Stimulated activated CD4-positive, alpha-beta T cell treated with anti-CD3 and anti-CD28 coated beads, Interleukin-15, amount 100 ng/mL, for 48 hours (primary cell): ENCODE measurements at regions not wholly inside any gene's neighbourhood (a gene's known extent, or its start where the extent isn't known, plus 50 kb on each side); places are given as distances from the start of the nearest gene placed in this dataset.

Source experiments
- DNase-seq, 2 donors: peaks; one replicate each; pipeline ENCODE4 v3.0.0-alpha.2; 2020; ENCODE audit warnings: low read depth in 2 of 2

DNA sequence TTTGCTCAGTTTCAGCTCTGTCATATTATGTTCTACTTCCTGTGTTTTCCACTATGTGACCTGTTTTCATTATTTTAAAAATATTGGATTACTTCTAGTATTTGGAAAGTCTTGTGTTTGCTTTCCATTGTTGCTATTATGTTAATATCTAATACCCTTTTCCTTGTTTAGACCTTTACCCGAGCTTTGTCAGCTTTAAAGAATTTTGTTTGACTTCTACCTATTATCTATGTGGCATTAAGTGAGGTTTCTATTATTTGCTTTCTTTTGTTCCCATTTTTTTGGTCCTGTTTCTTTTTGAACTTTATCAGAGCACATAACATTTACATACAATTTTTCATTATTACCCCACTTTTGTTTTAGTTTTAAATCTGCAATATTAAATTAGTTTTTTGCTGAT, 202.7 kb downstream of the MANEA start:
- no peak for DNase-seq

DNA sequence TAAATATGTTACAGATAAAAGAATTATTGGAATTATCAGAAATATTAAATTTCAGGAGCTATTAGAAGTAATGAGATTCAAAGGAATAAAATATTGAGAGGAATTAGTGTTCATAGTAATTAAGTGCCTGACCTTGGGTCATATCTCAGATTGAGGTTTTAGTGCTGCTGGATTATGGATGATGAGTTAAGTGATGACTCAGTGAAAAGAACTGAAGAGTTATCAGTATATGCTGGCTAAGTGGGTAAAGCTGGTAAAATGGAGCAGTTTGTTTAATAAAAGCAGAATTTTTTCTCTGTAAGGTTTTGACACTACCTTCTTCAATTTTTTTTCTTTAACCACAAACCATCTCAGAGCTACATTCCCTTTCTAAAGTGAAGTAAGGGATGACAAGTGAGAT, 206.7 kb downstream of the MANEA start:
- no peak for DNase-seq

DNA sequence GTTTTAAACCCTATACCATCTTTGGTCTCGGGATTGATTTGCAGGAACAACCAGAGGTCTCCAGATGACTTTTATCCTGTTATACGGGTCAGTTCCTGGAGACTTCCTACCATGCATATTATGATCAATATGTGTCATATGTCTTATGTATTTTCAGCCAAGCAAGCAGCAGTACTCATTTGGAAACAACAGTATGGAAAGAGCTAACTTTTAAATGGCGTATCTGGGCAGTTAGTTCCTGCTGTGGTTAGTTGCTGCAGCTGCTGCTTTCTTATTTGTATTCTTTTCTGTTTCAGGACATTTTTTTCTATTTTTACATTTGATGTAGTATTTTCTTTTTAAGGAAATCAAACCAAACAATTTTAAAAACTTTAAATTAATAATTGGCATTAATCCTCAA, 207.5 kb downstream of the MANEA start:
- no peak for DNase-seq

DNA sequence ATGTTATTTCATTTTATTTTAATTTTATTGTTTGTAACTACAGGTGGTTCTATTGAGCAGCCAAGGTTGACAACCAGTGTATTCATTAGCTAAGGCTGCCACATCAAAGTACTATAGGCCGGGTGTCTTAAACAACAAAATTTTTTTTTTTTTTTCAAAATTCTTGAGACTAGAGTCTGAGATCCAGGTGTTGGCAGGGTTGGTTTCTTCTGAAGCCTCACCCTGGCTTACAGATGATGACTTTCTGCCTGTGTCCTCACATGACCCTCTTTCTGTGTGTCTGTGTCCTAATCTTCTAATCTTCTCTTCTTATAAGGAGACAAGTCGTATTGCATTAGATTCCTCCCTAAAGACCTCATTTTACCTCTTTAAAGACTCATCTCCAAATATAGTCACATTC, 208.4 kb downstream of the MANEA start:
- no peak for DNase-seq

DNA sequence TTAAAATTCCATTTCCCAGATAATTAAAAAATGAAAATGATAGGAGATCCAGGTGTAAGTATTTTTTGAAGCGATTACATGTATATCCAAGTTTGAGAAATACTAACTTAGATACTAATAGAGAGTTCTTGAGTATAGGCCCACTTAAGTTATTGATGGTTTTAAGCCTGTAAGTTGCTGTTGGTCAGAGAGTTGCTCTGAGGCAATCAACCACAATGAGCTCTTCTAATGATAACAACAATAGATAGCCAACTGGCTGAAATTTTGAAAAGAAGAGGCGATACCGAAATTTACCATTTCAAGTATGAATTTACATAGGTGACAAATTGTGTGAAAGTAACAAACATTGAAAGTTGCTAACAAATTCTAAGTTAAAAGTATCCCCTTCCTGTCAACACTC, 209.5 kb downstream of the MANEA start:
- DNase-seq = no peak

DNA sequence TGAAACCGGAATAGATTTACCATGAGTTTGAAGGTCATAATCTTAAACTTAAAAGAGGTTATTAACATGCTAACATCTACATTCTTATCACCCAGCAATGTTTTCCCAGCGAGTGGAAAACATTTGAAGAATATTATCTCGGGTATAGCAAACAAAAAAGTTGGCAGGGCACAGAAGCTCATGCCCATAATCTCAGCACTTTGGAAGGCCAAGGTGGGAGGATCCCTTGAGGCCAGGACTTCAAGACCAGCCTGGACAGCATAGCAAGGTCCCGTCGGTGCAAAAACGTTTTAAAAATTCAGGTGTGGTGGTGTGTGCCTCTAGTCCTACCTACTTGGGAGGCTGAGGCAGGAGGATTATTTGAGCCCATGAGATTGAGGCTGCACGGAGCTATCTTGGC, 213.5 kb downstream of the MANEA start:
- DNase-seq = no peak

DNA sequence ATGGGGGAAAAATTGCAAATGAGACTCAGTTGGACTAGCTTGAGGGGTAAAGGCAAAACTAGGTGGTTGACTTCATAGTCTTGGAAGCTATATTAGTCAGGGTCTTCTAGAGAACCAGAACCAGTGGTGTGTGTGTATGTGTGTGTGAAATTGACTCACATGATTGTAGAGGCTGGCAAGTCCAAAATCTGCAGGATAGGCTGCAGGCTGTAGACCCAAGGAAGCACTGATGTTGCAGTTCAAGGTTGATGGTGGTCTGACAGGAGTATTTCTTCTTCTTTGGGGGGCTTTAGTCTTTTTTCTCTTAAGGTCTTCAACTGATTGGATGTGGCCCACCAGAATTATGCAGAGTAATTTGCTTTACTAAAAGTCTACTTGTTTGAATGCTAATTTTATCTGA, 217.4 kb downstream of the MANEA start:
- DNase-seq = no peak

DNA sequence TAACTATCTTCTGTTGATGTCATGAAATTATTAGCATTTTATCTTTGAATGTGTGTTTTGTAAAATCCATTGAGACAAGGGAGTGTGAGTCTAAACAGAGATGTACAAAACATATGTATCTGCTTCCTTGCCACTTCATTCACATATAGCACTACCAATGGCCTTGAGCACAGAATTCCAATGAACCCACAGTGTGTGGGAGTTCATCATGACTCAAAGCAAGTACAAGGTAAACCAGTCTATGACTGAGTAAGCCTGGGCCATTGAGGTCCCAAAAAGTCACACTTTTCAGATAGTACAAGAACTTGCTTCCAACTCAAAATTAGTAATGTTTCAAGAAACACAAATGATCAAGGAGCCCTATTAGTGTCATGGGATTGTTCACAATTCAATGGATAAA, 218.6 kb downstream of the MANEA start:
- no peak for DNase-seq

DNA sequence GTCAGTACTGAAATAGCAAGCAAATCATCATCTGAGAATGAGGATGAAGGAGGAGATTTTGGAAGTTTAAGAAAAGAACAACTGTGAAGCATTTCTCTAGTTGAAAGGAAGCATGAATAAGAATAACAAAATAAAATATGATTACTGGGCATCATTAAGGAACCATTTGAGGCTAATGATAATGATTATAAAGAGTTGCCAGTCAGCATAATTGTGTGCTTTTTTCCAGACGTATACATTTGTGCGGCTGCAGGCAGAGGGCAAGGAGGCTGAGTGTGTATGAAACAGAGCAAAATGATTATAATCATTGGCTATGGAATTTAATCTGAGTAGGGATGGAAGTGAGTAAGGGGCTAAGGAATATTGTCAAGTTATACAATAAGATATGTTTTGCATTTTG, 218.7 kb upstream of the FUT9 start:
- no peak for DNase-seq

DNA sequence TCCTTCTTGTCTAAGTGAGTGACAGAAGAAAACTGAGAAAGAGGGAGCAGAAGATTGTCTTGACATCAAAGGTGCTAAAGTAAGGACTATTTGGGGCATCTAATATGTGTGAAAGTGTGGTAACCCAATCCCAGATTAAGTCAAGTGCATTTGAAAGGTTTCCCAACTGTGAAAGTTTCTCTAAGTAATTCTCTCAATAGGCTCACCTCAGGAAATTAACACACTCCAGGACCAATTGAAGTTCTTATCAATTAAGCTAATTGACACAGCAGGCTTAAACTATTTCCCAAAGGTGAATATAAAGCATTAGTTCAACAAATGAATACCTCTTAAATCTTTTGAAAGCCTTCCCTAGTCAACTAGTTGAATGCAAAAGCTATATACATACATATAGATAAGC, 212.8 kb upstream of the FUT9 start:
- DNase-seq = no peak

DNA sequence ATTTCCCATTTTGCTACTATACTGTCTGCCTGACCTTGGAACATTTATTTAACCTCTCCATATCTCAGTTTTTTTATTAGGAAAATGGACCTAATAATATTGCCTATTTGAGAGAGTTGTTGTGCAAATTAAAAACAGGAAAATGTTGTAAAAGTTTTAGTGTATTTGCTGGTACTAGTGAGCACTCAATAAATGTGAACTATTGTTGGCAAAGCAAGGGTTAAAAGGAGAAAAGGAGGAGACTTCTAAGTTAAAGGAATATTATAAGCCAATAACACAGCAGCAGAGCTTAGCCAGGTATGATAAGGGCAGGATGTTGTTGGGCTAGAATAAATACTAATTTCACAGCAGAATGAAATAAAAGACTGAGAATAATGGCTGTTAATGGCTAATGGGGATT, 211.9 kb upstream of the FUT9 start:
- no peak for DNase-seq

DNA sequence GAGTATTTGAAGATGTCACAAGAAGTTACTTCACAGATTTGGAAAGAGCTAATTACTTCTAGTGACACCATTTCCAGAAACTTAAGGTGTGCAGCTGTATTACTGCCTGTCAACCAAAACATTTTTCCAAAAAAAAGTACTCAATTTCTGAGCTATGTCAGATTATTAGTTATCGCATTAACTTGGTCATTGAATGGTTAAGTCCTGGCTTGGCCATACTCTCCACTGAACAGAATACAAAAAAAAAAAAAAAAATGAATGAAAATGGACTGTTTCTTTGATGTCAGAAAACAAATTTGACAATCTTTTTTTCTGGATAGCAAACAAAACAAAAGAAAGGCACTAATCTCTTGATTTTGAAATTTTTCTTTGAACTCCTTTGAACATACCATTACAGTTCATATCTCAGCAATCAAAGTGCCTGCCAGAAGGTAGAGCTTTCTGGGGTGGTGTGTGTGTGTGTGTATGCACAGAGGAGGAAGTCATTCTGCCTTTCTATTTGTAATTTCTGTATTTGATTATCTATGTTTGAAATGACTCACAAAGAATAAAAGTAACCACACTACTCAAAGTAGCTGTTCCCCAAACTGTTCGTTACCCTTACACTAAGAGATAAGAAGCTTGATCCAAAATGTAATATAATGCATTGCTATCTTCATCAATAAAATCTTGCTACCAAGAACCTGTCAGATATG, 210.8 kb upstream of the FUT9 start:
- peak in 1 of 2 donors; percentile 0 for DNase-seq

DNA sequence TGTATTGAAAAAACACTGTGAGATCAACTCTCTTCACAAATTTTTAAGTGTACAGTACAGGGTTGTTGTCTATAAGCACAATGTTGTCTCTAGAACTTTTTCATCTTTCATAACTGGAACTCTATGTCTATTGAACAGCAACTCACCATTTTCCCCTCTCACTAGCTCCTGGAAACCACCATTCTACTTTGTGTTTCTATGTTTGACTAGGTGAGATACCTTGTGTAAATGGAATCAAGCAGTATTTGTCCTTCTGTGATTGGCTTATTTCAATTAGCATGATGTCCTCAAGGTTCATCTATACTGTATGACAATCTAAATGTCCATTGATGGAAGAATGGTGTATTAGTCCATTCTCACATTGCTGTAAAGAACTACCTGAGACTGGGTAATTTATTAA, 210.1 kb upstream of the FUT9 start:
- DNase-seq = no peak

DNA sequence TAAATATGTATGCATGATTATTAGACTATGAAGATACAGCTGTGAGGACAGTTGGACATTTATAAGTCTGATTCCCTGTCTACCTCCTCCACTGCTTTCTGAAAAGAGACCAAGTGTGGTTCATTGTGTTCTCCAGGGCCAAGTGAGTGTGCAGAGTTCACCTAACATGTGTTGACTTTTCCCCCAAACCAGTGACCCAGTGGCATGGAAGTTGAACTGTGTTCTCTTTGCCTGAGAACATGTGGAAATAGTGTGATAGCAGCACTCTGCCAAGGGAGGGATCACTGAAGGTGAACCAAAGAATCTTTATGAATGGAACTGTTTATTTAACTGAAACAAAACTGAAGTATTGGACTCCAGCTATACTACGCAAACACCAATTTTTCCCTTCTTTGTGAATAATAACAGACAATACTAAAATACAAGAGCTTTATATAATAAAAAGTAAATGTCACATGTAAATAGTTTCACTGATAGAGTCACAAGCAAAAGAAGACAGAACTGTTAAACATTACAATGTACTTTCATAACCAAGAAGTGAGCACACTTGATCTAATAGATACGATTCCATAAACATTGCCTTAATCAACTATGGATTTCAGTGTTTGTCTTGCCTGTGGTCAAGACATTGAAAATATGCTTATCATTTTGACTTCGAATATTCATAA, 200.3 kb upstream of the FUT9 start:
- no peak for DNase-seq

DNA sequence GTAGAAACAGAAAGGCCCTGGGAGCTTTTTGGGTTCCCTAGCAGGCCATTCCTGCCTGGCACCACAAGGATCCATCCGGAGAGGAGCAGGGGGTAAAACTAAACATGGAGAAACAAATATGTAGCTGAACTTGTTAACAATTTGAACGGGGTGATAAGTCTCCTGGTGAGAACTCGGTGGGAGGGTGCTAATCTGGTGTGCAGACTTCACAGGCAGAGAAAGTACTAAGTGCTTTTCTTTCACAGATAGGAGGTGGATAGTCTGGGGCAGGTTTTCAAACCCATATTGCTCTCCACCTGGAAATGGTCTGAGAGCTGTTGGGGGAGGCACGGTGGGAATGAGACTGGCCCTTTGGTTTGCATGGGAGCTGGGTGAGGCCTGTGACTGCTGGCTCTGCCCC, 196.3 kb upstream of the FUT9 start:
- DNase-seq = no peak

DNA sequence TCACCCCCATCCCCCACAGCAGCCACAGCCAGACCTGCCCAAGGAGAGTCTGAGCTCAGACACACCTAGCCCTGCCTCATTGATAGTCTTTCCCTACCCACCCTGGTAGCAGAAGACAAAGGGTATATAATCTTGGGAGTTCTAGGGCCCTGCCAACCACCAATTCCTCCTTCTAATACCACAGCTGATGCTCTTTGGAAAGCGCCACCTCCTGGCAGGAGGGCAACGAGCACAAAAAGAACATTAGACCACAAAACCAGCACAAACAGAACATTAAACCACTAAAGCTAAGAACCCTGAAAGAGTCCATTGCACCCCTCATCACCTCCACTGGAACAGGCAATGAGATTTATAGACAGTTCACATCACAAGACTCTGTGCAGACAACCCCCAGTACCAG, 195.8 kb upstream of the FUT9 start:
- DNase-seq = no peak

DNA sequence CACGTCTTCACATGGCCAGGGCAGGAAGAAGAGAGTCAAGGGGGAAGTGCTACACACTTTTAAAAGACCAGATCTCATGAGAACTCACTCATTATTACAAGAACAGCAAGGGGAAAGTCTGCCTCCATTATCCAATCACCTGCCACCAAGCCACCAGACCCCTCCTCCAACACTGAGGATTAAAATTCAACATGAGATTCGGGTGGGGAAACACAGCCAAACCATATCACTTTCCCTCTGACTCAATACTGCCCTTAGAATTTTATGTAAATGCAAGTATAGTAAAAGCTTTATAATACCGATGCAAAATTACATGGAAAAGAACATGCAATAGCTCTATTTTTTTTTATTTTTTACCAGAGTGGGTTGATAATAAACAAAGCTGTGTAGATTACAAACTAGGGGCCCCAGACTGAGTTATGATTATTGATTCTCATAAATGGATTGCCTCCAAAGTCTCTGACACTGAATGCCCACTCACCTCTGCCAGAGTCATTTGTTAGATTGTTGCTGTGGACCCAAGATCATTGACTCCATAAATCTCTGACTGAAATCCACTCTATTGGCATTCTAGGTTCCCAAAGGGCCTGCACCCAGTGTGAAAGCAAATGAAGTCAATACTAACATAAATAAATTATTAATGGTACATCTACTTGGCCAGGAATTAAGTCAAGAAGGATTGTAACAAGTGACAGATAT, 184.8 kb upstream of the FUT9 start:
- no peak for DNase-seq

DNA sequence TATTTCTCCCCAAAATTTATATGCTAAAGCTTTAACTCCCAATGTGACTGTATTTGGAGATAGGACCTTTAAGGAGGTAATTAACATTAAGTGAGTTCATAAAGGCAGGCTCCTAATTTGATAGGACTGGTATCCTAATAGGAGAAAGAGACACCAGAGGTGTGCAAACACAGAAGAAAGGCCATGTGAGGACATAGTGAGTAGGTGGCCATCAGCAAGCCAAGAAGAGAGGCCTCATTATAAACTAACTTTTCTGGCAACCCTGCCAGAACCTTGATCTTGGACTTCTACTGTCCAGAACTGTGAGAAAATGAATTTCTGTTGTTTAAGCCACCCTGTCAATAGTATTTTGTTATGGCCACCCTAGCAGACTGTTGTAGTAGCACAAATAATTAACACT, 177.9 kb upstream of the FUT9 start:
- no peak for DNase-seq

DNA sequence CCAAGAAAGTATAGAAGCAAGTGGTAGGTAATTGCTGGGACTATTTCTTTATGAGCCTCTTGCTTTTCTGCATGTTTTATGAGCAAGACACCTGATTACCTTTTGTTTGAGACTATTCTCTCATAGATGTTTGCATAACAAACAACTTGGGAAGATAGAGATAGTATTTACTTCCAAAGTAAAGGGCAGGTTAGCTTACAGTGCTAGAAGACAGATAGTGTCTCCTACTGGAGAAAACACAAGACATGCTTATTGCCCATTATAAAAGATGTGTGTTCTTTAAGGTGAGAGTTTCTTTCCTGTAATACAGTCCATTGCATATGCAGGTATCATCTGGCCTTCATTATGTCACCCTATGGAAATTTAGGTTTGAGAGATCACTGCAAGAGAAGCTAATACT, 174.2 kb upstream of the FUT9 start:
- no peak for DNase-seq

DNA sequence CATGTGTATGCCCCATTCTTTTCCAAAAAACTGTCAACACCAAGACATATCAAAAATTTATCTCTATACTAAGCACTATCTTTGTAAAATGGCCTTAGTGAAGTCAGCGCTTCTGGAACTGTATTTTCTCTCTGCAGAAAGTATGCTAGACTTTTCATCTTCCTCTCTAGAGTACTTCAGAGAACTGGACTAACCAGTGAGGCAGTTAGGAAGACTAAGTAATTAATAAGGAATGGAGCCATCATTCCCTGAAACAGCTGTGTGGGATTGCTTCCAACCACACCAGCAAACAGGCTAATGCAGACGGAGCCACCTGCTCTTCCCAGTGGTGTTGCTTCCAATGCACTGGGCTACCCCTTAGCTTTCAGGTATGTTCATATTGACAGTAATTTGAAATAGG, 169.1 kb upstream of the FUT9 start:
- DNase-seq = no peak

DNA sequence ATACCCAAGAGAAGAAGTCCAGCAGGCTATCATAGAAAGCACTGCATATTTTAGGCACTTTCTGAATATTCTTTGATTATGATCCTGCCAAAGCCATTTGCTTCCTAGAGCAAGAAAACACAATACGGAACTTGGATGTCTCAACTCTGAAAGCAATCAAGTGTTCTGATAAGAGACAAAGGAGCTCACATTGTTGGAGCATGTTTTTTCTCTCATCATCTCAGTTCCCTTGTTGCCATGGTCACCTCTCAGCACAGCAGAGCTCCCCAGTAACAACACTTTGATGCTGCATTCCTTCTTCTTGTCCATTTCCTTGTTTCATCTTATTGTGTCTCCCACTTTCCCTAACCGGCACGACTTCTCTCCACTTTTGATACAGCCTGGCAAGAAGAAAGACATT, 168.7 kb upstream of the FUT9 start:
- no peak for DNase-seq

DNA sequence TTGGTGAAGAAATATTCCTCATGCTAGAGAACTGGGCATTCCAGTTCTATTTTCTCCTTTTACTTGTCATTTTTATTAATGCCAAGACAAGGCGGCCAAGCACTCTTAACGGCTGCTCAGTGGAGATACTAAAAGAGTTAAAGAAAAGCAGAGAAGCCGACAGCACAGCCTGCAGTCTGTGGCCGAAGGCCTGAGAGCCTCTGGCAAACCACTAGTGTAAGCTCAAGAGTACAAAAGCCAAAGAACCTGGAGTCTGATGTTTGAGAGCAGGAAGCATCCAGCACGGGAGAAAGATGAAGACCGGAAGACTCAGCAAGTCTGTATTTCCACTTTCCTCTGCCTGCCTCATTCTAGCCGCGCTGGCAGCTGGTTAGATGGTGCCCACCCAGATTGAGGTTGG, 167.1 kb upstream of the FUT9 start:
- no peak for DNase-seq

DNA sequence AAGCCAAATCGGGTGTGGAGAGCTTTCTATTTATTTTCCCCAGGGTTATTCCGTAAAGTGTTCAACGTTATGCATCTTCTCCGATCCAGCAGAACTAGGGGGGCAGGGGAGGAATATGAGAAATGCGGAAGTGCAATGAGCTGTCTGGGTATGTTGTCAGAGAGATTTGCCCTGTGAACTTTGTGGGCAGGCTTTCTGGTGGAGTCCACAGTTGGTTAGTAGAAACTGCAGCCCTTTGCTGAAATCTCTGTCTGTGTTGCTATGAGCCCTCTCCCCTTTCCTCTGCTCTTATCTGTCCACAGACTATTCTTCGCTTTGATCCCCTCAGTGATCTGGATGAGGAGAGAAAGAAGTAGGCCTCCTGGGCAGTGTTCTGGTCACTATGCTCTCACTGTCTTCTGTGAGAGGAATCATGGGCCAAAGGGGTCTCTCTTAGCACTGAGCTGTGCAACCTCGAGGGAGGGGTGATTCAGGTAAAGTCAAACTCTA, 158.9 kb upstream of the FUT9 start:
- DNase-seq = no peak
